IgD-negative memory B cell (primary cell): ENCODE measurements at regions not wholly inside any gene's neighbourhood (a gene's known extent, or its start where the extent isn't known, plus 50 kb on each side); places are given as distances from the start of the nearest gene placed in this dataset.

ENCODE experiments used
- H3K27ac Mint-ChIP-seq, 3 donors: one replicate each; pipeline ENCODE4 v1.8.0; 2020 to 2022; ENCODE audit warnings: mild to moderate bottlenecking in 3 of 3, mixed read lengths in 3 of 3, moderate library complexity in 1 of 3
- H3K27me3 Mint-ChIP-seq: one replicate; pipeline ENCODE4 v1.8.0; 2021; ENCODE audit warnings: mixed read lengths
- H3K36me3 Mint-ChIP-seq: one replicate; pipeline ENCODE4 v1.8.0; 2020; ENCODE audit warnings: mild to moderate bottlenecking, mixed read lengths
- H3K4me1 Mint-ChIP-seq, 3 donors: one replicate each; pipeline ENCODE4 v1.8.0; 2020 to 2022; ENCODE audit warnings: mixed read lengths in 3 of 3, mild to moderate bottlenecking in 1 of 3
- H3K4me3 Mint-ChIP-seq, 4 donors: one replicate each; pipeline ENCODE4 v1.8.0; 2020 to 2022; ENCODE audit warnings: mild to moderate bottlenecking in 4 of 4, mixed read lengths in 4 of 4, moderate library complexity in 3 of 4
- H3K9me3 Mint-ChIP-seq, 3 donors: one replicate each; pipeline ENCODE4 v1.8.0; 2020 to 2021; ENCODE audit warnings: mixed read lengths in 3 of 3, mild to moderate bottlenecking in 1 of 3

- H3K9me3 Mint-ChIP-seq, result peaks cover 0 to 14% (median 14%) of the 10 kb centered on the region in 3 donors
- peaks cover 2 to 7% (median 4%) of the 10 kb centered on the region in 3 donors for H3K4me1 Mint-ChIP-seq
- H3K36me3 Mint-ChIP-seq, result peaks cover 2% of the 10 kb centered on the region
- H3K27ac Mint-ChIP-seq, result no peak overlapping the region
- no peaks in the 10 kb centered on the region for H3K27me3 Mint-ChIP-seq
- H3K4me3 Mint-ChIP-seq, result no peak overlapping the region
Observed at GRCh38 chr2:62286089-62286785, 90.3 kb downstream of the B3GNT2 start.

GRCh38 chr2:62284980-62285379, 89.1 kb downstream of the B3GNT2 start:
- Mint-ChIP-seq H3K4me3 (no peak overlapping the region), H3K27ac (no peak overlapping the region), H3K9me3 (peaks cover 2 to 14% (median 14%) of the 10 kb centered on the region in 3 donors), H3K4me1 (peaks cover 2 to 7% (median 4%) of the 10 kb centered on the region in 3 donors), H3K36me3 (peaks cover 4% of the 10 kb centered on the region), H3K27me3 (no peaks in the 10 kb centered on the region)

- Mint-ChIP-seq H3K4me1 (peaks cover 2 to 7% (median 4%) of the 10 kb centered on the region in 3 donors), H3K4me3 (no peak overlapping the region)
Observed at GRCh38 chr2:62284471-62284870, 88.6 kb downstream of the B3GNT2 start.

GRCh38 chr2:62283147-62283546, 87.2 kb downstream of the B3GNT2 start:
- Mint-ChIP-seq H3K4me1 (peaks cover 2 to 4% (median 4%) of the 10 kb centered on the region in 3 donors), H3K27ac (no peak overlapping the region), H3K4me3 (no peak overlapping the region), H3K27me3 (no peaks in the 10 kb centered on the region), H3K9me3 (peaks cover 2 to 22% (median 14%) of the 10 kb centered on the region in 3 donors), H3K36me3 (peaks cover 4% of the 10 kb centered on the region)

More at GRCh38 chr2:62284471-62284870, 88.6 kb downstream of the B3GNT2 start:
- Mint-ChIP-seq H3K36me3 (peaks cover 4% of the 10 kb centered on the region), H3K9me3 (peaks cover 2 to 14% (median 14%) of the 10 kb centered on the region in 3 donors), H3K27me3 (no peaks in the 10 kb centered on the region), H3K27ac (no peak overlapping the region)

GRCh38 chr2:62281663-62282062, 85.7 kb downstream of the B3GNT2 start:
- Mint-ChIP-seq H3K4me1 (peaks cover 0 to 4% (median 0%) of the 10 kb centered on the region in 3 donors), H3K4me3 (no peak overlapping the region), H3K27me3 (peaks cover 1% of the 10 kb centered on the region), H3K9me3 (peaks cover 7 to 30% (median 21%) of the 10 kb centered on the region in 3 donors), H3K36me3 (peaks cover 7% of the 10 kb centered on the region), H3K27ac (no peak overlapping the region)

- Mint-ChIP-seq H3K4me1 (no peaks in the 10 kb centered on the region), H3K27me3 (peaks cover 1% of the 10 kb centered on the region), H3K9me3 (peaks cover 7 to 20% (median 11%) of the 10 kb centered on the region in 3 donors), H3K4me3 (no peak overlapping the region), H3K27ac (no peak overlapping the region), H3K36me3 (peaks cover 5% of the 10 kb centered on the region)
Observed at GRCh38 chr2:62277688-62278087, 81.8 kb downstream of the B3GNT2 start.
